Panc1 (cell line): ENCODE measurements at regions not wholly inside any gene's neighbourhood (a gene's known extent, or its start where the extent isn't known, plus 50 kb on each side); places are given as distances from the start of the nearest gene placed in this dataset.
"Not testable (repeated sequence)": the region's sequence is repeated elsewhere in the genome, so short reads cannot be mapped to it uniquely, and the experiment has no call there.

ENCODE experiments used
- ATAC-seq: fragments of 200-7000 bp; cut with Tn5 transposase; 2 replicates; pipeline ENCODE4 v1.9.1; 2020; ENCODE audit warnings: mild to moderate bottlenecking, moderate library complexity
- BruUV-seq: library from RNA; stranded (reverse); fragments of 400-500 nt; replicated peaks from 2 replicates; lab custom pipeline; 2021; lab: Mats Ljungman, UMichigan
- CTCF ChIA-PET: fragments of 300-600 bp; sonication (Branson Sonifier 250); formaldehyde crosslinking; loops from one replicate; lab custom pipeline; 2022; ENCODE audit warnings: antibody characterized with exemption; lab: Charles Lee
- POLR2A ChIA-PET: fragments of 300-600 bp; sonication (Branson Sonifier 250); formaldehyde crosslinking; loops from one replicate; lab custom pipeline; 2022; ENCODE audit warnings: antibody characterized with exemption; lab: Charles Lee
- DNase-seq: peaks from one replicate; pipeline ENCODE4 v3.0.0-alpha.2; 2010; ENCODE audit warnings: low read depth, low spot score
- H3K27ac ChIP-seq: 2 replicates; pipeline ENCODE4 v1.5.1; 2011; ENCODE audit warnings: mild to moderate bottlenecking, low read length, inconsistent platforms
- H3K27me3 ChIP-seq: fragments of 200-500 bp; sonication (Bioruptor generic); 2 replicates; pipeline ENCODE4 v1.6.0; 2014; ENCODE audit warnings: low read length, inconsistent platforms; ENCODE audit not compliant: control insufficient read depth, insufficient read depth
- H3K36me3 ChIP-seq: fragments of 200-500 bp; sonication (Bioruptor generic); 2 replicates; pipeline ENCODE4 v1.5.1; 2014; ENCODE audit warnings: inconsistent platforms, mild to moderate bottlenecking, low read length, moderate library complexity; ENCODE audit not compliant: control insufficient read depth, insufficient read depth
- H3K4me1 ChIP-seq: 2 replicates; pipeline ENCODE4 v1.5.1; 2011; ENCODE audit warnings: inconsistent platforms, mild to moderate bottlenecking, low read length, moderate library complexity; ENCODE audit not compliant: control insufficient read depth, insufficient read depth
- H3K4me3 ChIP-seq, 2 experiments: 2 replicates each; pipeline ENCODE4 v1.5.1; 2011 to 2012; ENCODE audit warnings: low read depth in 2 of 2, low read length in 2 of 2, mild to moderate bottlenecking in 2 of 2, inconsistent platforms in 1 of 2, moderate library complexity in 1 of 2
- H3K9me3 ChIP-seq: fragments of 200-500 bp; sonication (Bioruptor generic); 2 replicates; pipeline ENCODE4 v1.5.1; 2014; ENCODE audit warnings: low read depth, mild to moderate bottlenecking, inconsistent platforms, low read length, moderate library complexity; ENCODE audit not compliant: control insufficient read depth, insufficient read depth
- POLR2AphosphoS5 ChIP-seq: IDR thresholded peaks from 2 replicates; pipeline ENCODE4 v1.6.1; 2012; ENCODE audit warnings: mild to moderate bottlenecking, low read depth, low read length, moderate library complexity
- SIN3A ChIP-seq: IDR thresholded peaks from 2 replicates; pipeline ENCODE4 v1.6.1; 2012; ENCODE audit warnings: low read depth, mild to moderate bottlenecking, low read length, moderate library complexity, borderline replicate concordance; ENCODE audit not compliant: insufficient read depth
- TCF7L2 ChIP-seq: IDR thresholded peaks from 2 replicates; pipeline ENCODE4 v1.6.1; 2011; ENCODE audit warnings: mild to moderate bottlenecking, low read depth, low read length, inconsistent platforms
- in situ Hi-C: cut with HindIII; loops from 2 replicates; pipeline ENCODE4 v1.10.0; 2016; ENCODE audit warnings: low sequenced_read_pairs, low pct_unique_long_range_greater_than_20kb
- intact Hi-C: fragments of 100-400 bp; cut with micrococcal nuclease; formaldehyde crosslinking; loops from one replicate; pipeline ENCODE4 v1.10.0; 2022; ENCODE audit not compliant: unreplicated experiment
- TF ChIP-seq, protein P1 (sequence below), 2 experiments: IDR thresholded peaks; 2 replicates each; pipeline ENCODE4 v1.6.1; 2011 to 2012; ENCODE audit warnings: low read depth in 2 of 2, control low read depth in 1 of 2, low read length in 1 of 2, mild to moderate bottlenecking in 1 of 2, moderate library complexity in 1 of 2; ENCODE audit not compliant: insufficient read depth in 1 of 2
- TF ChIP-seq, protein P2 (sequence below): fragments of 450-650 bp; IDR thresholded peaks from 2 replicates; pipeline ENCODE4 v1.5.1; 2017; ENCODE audit warnings: mild to moderate bottlenecking

DNA sequence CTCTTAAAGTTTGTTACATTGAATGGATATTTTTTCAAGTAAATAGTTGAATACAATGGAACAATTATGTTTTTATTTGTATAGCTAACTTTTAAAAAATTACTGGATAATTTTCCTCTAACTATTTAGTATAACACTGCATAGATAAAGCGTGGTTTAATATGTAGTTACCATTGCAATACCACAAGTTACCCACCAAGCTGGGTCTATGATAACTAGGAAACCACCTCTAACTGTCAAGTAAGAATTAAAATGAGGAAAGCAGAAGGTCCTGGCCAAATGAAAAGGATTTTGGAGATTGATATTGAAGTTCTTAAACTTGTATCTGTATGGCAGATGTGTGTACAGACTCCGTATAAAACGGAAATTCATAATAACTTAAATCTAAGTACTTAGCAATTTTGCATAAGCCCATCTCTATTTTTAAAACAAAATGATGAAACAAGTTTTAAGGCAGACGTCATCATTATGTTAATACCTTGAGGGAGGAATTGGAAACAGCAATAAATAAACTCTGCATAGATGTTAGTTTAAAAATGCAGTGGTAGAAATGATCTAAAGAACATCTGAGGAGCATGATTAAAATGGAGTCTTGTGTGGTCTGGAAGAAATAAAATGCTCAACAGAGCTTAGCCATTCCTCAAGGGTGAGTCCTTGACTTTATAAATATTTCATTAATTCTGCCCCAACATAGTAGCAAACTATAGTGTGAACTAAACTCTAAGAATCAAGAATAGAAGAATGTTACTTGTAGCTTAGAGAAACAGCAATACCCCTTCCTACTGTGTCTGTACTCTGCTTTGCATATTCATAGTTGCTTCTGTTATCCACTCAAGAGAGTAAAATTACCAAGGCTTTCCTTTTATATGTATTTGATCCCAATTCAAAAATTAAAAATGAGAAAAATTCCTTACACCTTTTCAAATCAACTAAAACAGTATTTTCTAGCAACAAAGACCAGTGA lies 206.4 kb upstream of the FERD3L start:
- H3K4me3 ChIP-seq, result no peak overlapping the region
- no peaks in the 10 kb centered on the region for H3K27me3 ChIP-seq
- ChIA-PET CTCF (no interaction called here), POLR2A (no interaction called here)
- in situ Hi-C loops (no loop called here), intact Hi-C loops (no loop called here)
- ATAC-seq (no peak), DNase-seq (no peak)
- no peaks in the 10 kb centered on the region for H3K4me1 ChIP-seq
- no peaks in the 10 kb centered on the region for H3K9me3 ChIP-seq
- no peak overlapping the region for H3K27ac ChIP-seq
- no TSS peak for BruUV-seq
- no peaks in the 10 kb centered on the region for H3K36me3 ChIP-seq
- TF ChIP-seq POLR2AphosphoS5, result no peak
- no peak for TF ChIP-seq SIN3A
- TF ChIP-seq, protein P1, sequence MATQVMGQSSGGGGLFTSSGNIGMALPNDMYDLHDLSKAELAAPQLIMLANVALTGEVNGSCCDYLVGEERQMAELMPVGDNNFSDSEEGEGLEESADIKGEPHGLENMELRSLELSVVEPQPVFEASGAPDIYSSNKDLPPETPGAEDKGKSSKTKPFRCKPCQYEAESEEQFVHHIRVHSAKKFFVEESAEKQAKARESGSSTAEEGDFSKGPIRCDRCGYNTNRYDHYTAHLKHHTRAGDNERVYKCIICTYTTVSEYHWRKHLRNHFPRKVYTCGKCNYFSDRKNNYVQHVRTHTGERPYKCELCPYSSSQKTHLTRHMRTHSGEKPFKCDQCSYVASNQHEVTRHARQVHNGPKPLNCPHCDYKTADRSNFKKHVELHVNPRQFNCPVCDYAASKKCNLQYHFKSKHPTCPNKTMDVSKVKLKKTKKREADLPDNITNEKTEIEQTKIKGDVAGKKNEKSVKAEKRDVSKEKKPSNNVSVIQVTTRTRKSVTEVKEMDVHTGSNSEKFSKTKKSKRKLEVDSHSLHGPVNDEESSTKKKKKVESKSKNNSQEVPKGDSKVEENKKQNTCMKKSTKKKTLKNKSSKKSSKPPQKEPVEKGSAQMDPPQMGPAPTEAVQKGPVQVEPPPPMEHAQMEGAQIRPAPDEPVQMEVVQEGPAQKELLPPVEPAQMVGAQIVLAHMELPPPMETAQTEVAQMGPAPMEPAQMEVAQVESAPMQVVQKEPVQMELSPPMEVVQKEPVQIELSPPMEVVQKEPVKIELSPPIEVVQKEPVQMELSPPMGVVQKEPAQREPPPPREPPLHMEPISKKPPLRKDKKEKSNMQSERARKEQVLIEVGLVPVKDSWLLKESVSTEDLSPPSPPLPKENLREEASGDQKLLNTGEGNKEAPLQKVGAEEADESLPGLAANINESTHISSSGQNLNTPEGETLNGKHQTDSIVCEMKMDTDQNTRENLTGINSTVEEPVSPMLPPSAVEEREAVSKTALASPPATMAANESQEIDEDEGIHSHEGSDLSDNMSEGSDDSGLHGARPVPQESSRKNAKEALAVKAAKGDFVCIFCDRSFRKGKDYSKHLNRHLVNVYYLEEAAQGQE (IDR thresholded peaks at IDR 0.05; ENCODE audit: insufficient read depth in 1 of 2, low read depth in 2 of 2, low read length in 1 of 2), result no peak
- TF ChIP-seq, protein P2, sequence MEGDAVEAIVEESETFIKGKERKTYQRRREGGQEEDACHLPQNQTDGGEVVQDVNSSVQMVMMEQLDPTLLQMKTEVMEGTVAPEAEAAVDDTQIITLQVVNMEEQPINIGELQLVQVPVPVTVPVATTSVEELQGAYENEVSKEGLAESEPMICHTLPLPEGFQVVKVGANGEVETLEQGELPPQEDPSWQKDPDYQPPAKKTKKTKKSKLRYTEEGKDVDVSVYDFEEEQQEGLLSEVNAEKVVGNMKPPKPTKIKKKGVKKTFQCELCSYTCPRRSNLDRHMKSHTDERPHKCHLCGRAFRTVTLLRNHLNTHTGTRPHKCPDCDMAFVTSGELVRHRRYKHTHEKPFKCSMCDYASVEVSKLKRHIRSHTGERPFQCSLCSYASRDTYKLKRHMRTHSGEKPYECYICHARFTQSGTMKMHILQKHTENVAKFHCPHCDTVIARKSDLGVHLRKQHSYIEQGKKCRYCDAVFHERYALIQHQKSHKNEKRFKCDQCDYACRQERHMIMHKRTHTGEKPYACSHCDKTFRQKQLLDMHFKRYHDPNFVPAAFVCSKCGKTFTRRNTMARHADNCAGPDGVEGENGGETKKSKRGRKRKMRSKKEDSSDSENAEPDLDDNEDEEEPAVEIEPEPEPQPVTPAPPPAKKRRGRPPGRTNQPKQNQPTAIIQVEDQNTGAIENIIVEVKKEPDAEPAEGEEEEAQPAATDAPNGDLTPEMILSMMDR, result no peak
- TF ChIP-seq TCF7L2, result no peak

DNA sequence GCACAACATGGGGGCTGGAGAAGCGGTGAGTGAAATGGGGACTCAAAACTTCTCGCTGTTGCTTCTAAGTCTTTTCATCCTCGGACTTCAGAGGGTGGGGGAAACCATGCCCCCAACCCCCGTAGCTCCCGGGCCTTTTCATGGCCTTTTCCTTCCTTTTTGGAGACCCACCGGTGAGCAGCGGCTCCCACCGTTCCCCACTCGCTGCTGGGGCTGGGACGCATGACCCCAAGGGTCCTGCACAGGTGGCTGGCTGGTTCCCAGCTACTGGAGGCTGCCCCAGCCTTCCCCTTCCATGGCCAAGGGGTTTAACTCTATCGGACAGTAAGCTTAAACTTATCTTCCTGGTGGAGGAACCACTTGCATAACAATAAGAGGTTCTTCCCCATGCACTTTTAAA lies 194.3 kb upstream of the FERD3L start:
- Histone ChIP-seq H3K27me3 (no peaks in the 10 kb centered on the region), H3K9me3 (peaks cover 3% of the 10 kb centered on the region; the same call in 1 of the 2 replicates), H3K4me1 (no peaks in the 10 kb centered on the region), H3K36me3 (no peaks in the 10 kb centered on the region), H3K27ac (no peak overlapping the region), H3K4me3 (no peak overlapping the region)
- no peak for DNase-seq
- no TSS peak for BruUV-seq
- CTCF ChIA-PET, result no interaction called here
- no peak for ATAC-seq
- POLR2A ChIA-PET, result no interaction called here
- TF ChIP-seq TCF7L2 (no peak), SIN3A (no peak), POLR2AphosphoS5 (no peak)
- TF ChIP-seq, protein P2, result no peak
- TF ChIP-seq, protein P1 (IDR thresholded peaks at IDR 0.05; ENCODE audit: insufficient read depth in 1 of 2, low read depth in 2 of 2, low read length in 1 of 2), result no peak
- intact Hi-C loops (no loop called here), in situ Hi-C loops (no loop called here)

DNA sequence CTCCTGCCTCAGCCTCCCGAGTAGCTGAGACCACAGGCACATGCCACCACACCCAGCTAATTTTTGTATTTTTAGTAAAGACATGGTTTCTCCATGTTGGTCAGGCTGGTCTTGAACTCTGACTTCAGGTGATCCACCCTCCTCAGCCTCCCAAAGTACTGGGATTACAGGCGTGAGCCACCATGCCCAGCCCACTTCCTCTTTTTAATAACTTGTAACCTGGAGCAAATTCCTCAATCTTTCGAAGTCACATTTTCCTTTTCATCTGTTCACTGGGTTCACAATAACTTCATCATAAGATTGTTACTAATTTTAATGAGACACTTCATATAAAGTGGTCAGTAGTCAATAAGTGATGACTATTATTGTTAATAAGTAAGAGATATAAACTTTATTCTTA lies 193.3 kb upstream of the FERD3L start:
- H3K36me3 ChIP-seq, CTCF ChIA-PET, H3K27ac ChIP-seq, H3K4me3 ChIP-seq, in situ Hi-C loops, BruUV-seq, H3K4me1 ChIP-seq, DNase-seq, H3K9me3 ChIP-seq, ATAC-seq, intact Hi-C loops, POLR2A ChIA-PET, H3K27me3 ChIP-seq: not testable (repeated sequence)
